ENCODE measurements at regions not wholly inside any gene's neighbourhood (a gene's known extent, or its start where the extent isn't known, plus 50 kb on each side); places are given as distances from the start of the nearest gene placed in this dataset.

- no peak for TF ChIP-seq CTCF (conservative IDR thresholded peaks at IDR 0.05; ENCODE audit: low read depth, low read length)
- no peak for TF ChIP-seq CHD1 (IDR thresholded peaks at IDR 0.05; ENCODE audit: low read depth, low read length)
- TF ChIP-seq POLR2A (IDR thresholded peaks at IDR 0.05; ENCODE audit: low read depth, low read length): no peak
- TF ChIP-seq RAD21 (IDR thresholded peaks at IDR 0.05; ENCODE audit: low read length): no peak
- TF ChIP-seq RFX5 (IDR thresholded peaks at IDR 0.05; ENCODE audit: low read depth, low read length): no peak
- TF ChIP-seq CEBPB (IDR thresholded peaks at IDR 0.05; ENCODE audit: low read depth, low read length): no peak
- no peak for TF ChIP-seq USF2 (IDR thresholded peaks at IDR 0.05; ENCODE audit: low read depth, low read length)
Observed at GRCh38 chr6:8619853-8620252, 184.5 kb upstream of the SLC35B3 start.
